Liver (tissue), 3 donors: ENCODE measurements at regions not wholly inside any gene's neighbourhood (a gene's known extent, or its start where the extent isn't known, plus 50 kb on each side); places are given as distances from the start of the nearest gene placed in this dataset.

ENCODE experiments used
- EGR1 ChIP-seq, 2 donors: IDR thresholded peaks; 2 replicates each; pipeline ENCODE4 v1.6.1; 2016 to 2018; ENCODE audit warnings: antibody characterized with exemption in 2 of 2, low read depth in 2 of 2
- FOXA1 ChIP-seq: IDR thresholded peaks from 2 replicates; pipeline ENCODE4 v1.6.1; 2016; ENCODE audit warnings: antibody characterized with exemption
- GABPA ChIP-seq, 2 donors: IDR thresholded peaks in 1 of 2; conservative IDR thresholded peaks in 1 of 2; 2 replicates each; pipeline ENCODE4 v1.6.1; 2016; ENCODE audit warnings: antibody characterized with exemption in 2 of 2, mild to moderate bottlenecking in 1 of 2, moderate library complexity in 1 of 2
- JUND ChIP-seq, 2 donors: IDR thresholded peaks; 2 replicates each; pipeline ENCODE4 v1.6.1; 2016; ENCODE audit warnings: antibody characterized with exemption in 2 of 2
- RAD21 ChIP-seq, 2 donors: IDR thresholded peaks; 2 replicates each; pipeline ENCODE4 v1.6.1; 2016; ENCODE audit warnings: antibody characterized with exemption in 2 of 2, mild to moderate bottlenecking in 2 of 2
- SP1 ChIP-seq: IDR thresholded peaks from 2 replicates; pipeline ENCODE4 v1.6.1; 2018; ENCODE audit warnings: antibody characterized with exemption, mild to moderate bottlenecking
- TAF1 ChIP-seq: conservative IDR thresholded peaks from 2 replicates; pipeline ENCODE4 v1.6.1; 2016; ENCODE audit warnings: antibody characterized with exemption, mild to moderate bottlenecking
- YY1 ChIP-seq: IDR thresholded peaks from 2 replicates; pipeline ENCODE4 v1.6.1; 2016; ENCODE audit warnings: antibody characterized with exemption, mild to moderate bottlenecking
- ZBTB33 ChIP-seq: IDR thresholded peaks from 2 replicates; pipeline ENCODE4 v1.6.1; 2016; ENCODE audit warnings: antibody characterized with exemption
- TF ChIP-seq, protein P1 (sequence below): fragments of 150-350 bp; IDR thresholded peaks from 2 replicates; pipeline ENCODE4 v1.5.1; 2017; ENCODE audit warnings: improper control_type of control experiment, low read depth, low read length; ENCODE audit not compliant: missing input control
- TF ChIP-seq, protein P2 (sequence below): IDR thresholded peaks from 2 replicates; pipeline ENCODE4 v1.6.1; 2016; ENCODE audit warnings: antibody characterized with exemption, mild to moderate bottlenecking
- TF ChIP-seq, protein P3 (sequence below): IDR thresholded peaks from 2 replicates; pipeline ENCODE4 v1.6.1; 2016; ENCODE audit warnings: antibody characterized with exemption
- TF ChIP-seq, protein P4 (sequence below): IDR thresholded peaks from 2 replicates; pipeline ENCODE4 v1.6.1; 2016; ENCODE audit warnings: antibody characterized with exemption
- donor health status: healthy.
- donor health status: healthy.

DNA sequence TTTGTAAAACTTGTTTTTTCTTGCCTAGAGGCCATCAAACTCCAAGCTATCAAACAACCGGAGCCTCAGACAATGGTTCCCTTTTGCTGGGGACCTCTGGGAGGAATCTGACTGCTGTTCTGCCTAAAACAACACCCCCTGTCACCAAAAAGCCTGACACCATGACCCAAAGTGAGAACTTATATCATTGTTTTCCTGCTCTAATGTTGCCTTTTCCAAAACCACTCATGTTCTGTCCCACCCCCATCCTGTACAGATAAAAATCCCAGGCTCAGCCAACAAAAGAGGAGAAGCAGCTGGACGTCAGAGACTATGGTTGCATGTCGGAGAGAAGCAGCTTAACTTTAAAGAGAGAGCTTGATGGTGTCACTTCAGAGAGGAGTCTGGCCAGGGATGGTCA, 327.2 kb upstream of the CXADR start:
- TF ChIP-seq, protein P1, sequence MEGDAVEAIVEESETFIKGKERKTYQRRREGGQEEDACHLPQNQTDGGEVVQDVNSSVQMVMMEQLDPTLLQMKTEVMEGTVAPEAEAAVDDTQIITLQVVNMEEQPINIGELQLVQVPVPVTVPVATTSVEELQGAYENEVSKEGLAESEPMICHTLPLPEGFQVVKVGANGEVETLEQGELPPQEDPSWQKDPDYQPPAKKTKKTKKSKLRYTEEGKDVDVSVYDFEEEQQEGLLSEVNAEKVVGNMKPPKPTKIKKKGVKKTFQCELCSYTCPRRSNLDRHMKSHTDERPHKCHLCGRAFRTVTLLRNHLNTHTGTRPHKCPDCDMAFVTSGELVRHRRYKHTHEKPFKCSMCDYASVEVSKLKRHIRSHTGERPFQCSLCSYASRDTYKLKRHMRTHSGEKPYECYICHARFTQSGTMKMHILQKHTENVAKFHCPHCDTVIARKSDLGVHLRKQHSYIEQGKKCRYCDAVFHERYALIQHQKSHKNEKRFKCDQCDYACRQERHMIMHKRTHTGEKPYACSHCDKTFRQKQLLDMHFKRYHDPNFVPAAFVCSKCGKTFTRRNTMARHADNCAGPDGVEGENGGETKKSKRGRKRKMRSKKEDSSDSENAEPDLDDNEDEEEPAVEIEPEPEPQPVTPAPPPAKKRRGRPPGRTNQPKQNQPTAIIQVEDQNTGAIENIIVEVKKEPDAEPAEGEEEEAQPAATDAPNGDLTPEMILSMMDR, result no peak
- no peak for TF ChIP-seq RAD21 (IDR thresholded peaks at IDR 0.05)
- TF ChIP-seq SP1, result no peak
- TF ChIP-seq TAF1, result no peak
- TF ChIP-seq YY1, result no peak
- TF ChIP-seq, protein P2, sequence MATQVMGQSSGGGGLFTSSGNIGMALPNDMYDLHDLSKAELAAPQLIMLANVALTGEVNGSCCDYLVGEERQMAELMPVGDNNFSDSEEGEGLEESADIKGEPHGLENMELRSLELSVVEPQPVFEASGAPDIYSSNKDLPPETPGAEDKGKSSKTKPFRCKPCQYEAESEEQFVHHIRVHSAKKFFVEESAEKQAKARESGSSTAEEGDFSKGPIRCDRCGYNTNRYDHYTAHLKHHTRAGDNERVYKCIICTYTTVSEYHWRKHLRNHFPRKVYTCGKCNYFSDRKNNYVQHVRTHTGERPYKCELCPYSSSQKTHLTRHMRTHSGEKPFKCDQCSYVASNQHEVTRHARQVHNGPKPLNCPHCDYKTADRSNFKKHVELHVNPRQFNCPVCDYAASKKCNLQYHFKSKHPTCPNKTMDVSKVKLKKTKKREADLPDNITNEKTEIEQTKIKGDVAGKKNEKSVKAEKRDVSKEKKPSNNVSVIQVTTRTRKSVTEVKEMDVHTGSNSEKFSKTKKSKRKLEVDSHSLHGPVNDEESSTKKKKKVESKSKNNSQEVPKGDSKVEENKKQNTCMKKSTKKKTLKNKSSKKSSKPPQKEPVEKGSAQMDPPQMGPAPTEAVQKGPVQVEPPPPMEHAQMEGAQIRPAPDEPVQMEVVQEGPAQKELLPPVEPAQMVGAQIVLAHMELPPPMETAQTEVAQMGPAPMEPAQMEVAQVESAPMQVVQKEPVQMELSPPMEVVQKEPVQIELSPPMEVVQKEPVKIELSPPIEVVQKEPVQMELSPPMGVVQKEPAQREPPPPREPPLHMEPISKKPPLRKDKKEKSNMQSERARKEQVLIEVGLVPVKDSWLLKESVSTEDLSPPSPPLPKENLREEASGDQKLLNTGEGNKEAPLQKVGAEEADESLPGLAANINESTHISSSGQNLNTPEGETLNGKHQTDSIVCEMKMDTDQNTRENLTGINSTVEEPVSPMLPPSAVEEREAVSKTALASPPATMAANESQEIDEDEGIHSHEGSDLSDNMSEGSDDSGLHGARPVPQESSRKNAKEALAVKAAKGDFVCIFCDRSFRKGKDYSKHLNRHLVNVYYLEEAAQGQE, result no peak
- no peak for TF ChIP-seq GABPA (IDR thresholded peaks at IDR 0.05 in 1 of 2, conservative IDR thresholded peaks at IDR 0.05 in 1 of 2)
- TF ChIP-seq, protein P3, sequence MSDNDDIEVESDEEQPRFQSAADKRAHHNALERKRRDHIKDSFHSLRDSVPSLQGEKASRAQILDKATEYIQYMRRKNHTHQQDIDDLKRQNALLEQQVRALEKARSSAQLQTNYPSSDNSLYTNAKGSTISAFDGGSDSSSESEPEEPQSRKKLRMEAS, result no peak
- no peak for TF ChIP-seq FOXA1
- no peak for TF ChIP-seq ZBTB33
- TF ChIP-seq, protein P4, sequence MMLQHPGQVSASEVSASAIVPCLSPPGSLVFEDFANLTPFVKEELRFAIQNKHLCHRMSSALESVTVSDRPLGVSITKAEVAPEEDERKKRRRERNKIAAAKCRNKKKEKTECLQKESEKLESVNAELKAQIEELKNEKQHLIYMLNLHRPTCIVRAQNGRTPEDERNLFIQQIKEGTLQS, result no peak
- TF ChIP-seq EGR1 (IDR thresholded peaks at IDR 0.05; ENCODE audit: low read depth in 2 of 2), result no peak
- no peak for TF ChIP-seq JUND (IDR thresholded peaks at IDR 0.05)
